IMR-90 (cell line): ENCODE measurements at regions not wholly inside any gene's neighbourhood (a gene's known extent, or its start where the extent isn't known, plus 50 kb on each side); places are given as distances from the start of the nearest gene placed in this dataset.

Experiments used
- ATAC-seq: fragments of 200-7000 bp; cut with Tn5 transposase; 2 replicates; pipeline ENCODE4 v1.9.1; 2020; ENCODE audit warnings: low read depth, mild to moderate bottlenecking, moderate library complexity
- BruUV-seq: library from RNA; stranded (reverse); fragments of 400-500 nt; replicated peaks from 2 replicates; lab custom pipeline; 2021; lab: Mats Ljungman, UMichigan
- CTCF ChIA-PET: fragments of 300-600 bp; formaldehyde crosslinking; extraction: SDS; loops from one replicate; lab custom pipeline; 2021; ENCODE audit warnings: antibody characterized with exemption; lab: Yijun Ruan, JAX
- POLR2A ChIA-PET: fragments of 300-600 bp; sonication (Branson Sonifier 250); formaldehyde crosslinking; loops from one replicate; lab custom pipeline; 2022; ENCODE audit warnings: antibody characterized with exemption; ENCODE audit not compliant: unreplicated experiment; lab: Charles Lee
- DNase-seq: peaks from one replicate; pipeline ENCODE4 v3.0.0; 2013
- H2AFZ ChIP-seq: replicated peaks from 2 replicates; pipeline ENCODE3; 2013; ENCODE audit warnings: low read length, mild to moderate bottlenecking; ENCODE audit not compliant: poor library complexity
- H2AK5ac ChIP-seq: 2 replicates; pipeline ENCODE4 v1.6.1; 2013; ENCODE audit warnings: low read depth, low read length, inconsistent platforms
- H2AK9ac ChIP-seq: replicated peaks from 2 replicates; pipeline ENCODE3; 2013; ENCODE audit warnings: mild to moderate bottlenecking, low read depth, low read length, moderate library complexity; ENCODE audit not compliant: poor library complexity
- H2BK120ac ChIP-seq: 2 replicates; pipeline ENCODE4 v1.6.1; 2013; ENCODE audit warnings: low read depth, low read length, inconsistent platforms
- H2BK15ac ChIP-seq: 3 replicates; pipeline ENCODE4 v1.6.1; 2013; ENCODE audit warnings: low read depth, low read length, inconsistent platforms
- H2BK20ac ChIP-seq: 2 replicates; pipeline ENCODE4 v1.6.1; 2013; ENCODE audit warnings: low read depth, mild to moderate bottlenecking, inconsistent platforms, low read length, moderate library complexity
- H2BK5ac ChIP-seq: 2 replicates; pipeline ENCODE4 v1.6.1; 2013; ENCODE audit warnings: mild to moderate bottlenecking, low read depth, low read length, inconsistent platforms; ENCODE audit not compliant: poor library complexity, severe bottlenecking
- H3K14ac ChIP-seq: replicated peaks from 2 replicates; pipeline ENCODE4 v1.6.1; 2013; ENCODE audit warnings: low read depth, low read length, inconsistent platforms
- H3K18ac ChIP-seq: 2 replicates; pipeline ENCODE4 v1.6.1; 2013; ENCODE audit warnings: low read depth, low read length, control low read depth
- H3K23ac ChIP-seq: 2 replicates; pipeline ENCODE4 v1.6.1; 2013; ENCODE audit warnings: low read depth, low read length, inconsistent platforms
- H3K27ac ChIP-seq: 2 replicates; pipeline ENCODE4 v1.5.1; 2013; ENCODE audit warnings: mild to moderate bottlenecking, control low read depth, low read length; ENCODE audit not compliant: insufficient read depth
- H3K27me3 ChIP-seq: 2 replicates; pipeline ENCODE4 v1.6.1; 2013; ENCODE audit warnings: low read length; ENCODE audit not compliant: control insufficient read depth, insufficient read depth
- H3K36me3 ChIP-seq: 2 replicates; pipeline ENCODE4 v1.6.1; 2013; ENCODE audit warnings: low read length, mixed read lengths; ENCODE audit not compliant: control insufficient read depth, insufficient read depth
- H3K4ac ChIP-seq: 2 replicates; pipeline ENCODE4 v1.6.1; 2013; ENCODE audit warnings: low read depth, low read length, inconsistent platforms
- H3K4me1 ChIP-seq: 2 replicates; pipeline ENCODE4 v1.6.1; 2013; ENCODE audit warnings: low read length, mixed read lengths; ENCODE audit not compliant: control insufficient read depth, insufficient read depth
- H3K4me2 ChIP-seq: 2 replicates; pipeline ENCODE4 v1.6.1; 2013; ENCODE audit warnings: low read depth, mild to moderate bottlenecking, control low read depth, low read length, moderate library complexity
- H3K4me3 ChIP-seq: 2 replicates; pipeline ENCODE4 v1.5.1; 2013; ENCODE audit warnings: low read depth, mild to moderate bottlenecking, control low read depth, low read length, moderate library complexity; ENCODE audit not compliant: insufficient read depth
- H3K56ac ChIP-seq: 2 replicates; pipeline ENCODE4 v1.6.1; 2013; ENCODE audit warnings: low read length, inconsistent platforms; ENCODE audit not compliant: insufficient read depth; ENCODE audit errors: extremely low read depth
- H3K79me1 ChIP-seq, 2 experiments: 2 replicates each; pipeline ENCODE4 v1.6.1; 2013; ENCODE audit warnings: low read length in 2 of 2, inconsistent platforms in 1 of 2, low read depth in 1 of 2
- H3K9ac ChIP-seq: 2 replicates; pipeline ENCODE4 v1.6.1; 2013; ENCODE audit warnings: low read depth, low read length, control low read depth
- H3K9me1 ChIP-seq: 2 replicates; pipeline ENCODE4 v1.6.1; 2013; ENCODE audit warnings: low read length, inconsistent platforms; ENCODE audit not compliant: insufficient read depth
- H3K9me3 ChIP-seq: 2 replicates; pipeline ENCODE4 v1.6.1; 2013; ENCODE audit warnings: low read length; ENCODE audit not compliant: control insufficient read depth, insufficient read depth
- H4K20me1 ChIP-seq: 2 replicates; pipeline ENCODE4 v1.6.1; 2013; ENCODE audit warnings: low read length, inconsistent platforms; ENCODE audit not compliant: insufficient read depth
- H4K5ac ChIP-seq: 2 replicates; pipeline ENCODE4 v1.6.1; 2013; ENCODE audit warnings: mild to moderate bottlenecking, low read depth, low read length, control low read depth
- H4K8ac ChIP-seq, 2 experiments: 2 replicates each; pipeline ENCODE4 v1.6.1; 2013; ENCODE audit warnings: low read depth in 2 of 2, low read length in 2 of 2, control low read depth in 1 of 2, inconsistent platforms in 1 of 2
- H4K91ac ChIP-seq: 2 replicates; pipeline ENCODE4 v1.6.1; 2013; ENCODE audit warnings: low read depth, low read length, inconsistent platforms; ENCODE audit not compliant: insufficient read depth
- ELK1 ChIP-seq: fragments of 150-350 bp; IDR thresholded peaks from 2 replicates; pipeline ENCODE4 v1.6.1; 2016; ENCODE audit warnings: low read depth, mild to moderate bottlenecking, low read length, moderate library complexity, borderline replicate concordance
- MAFK ChIP-seq: IDR thresholded peaks from 2 replicates; pipeline ENCODE4 v1.6.1; 2012; ENCODE audit warnings: low read depth, low read length, improper control_type of control experiment
- RFX5 ChIP-seq: IDR thresholded peaks from 2 replicates; pipeline ENCODE4 v1.8.0; 2012; ENCODE audit warnings: low read depth, mild to moderate bottlenecking, low read length, moderate library complexity
- USF2 ChIP-seq: fragments of 150-350 bp; IDR thresholded peaks from 2 replicates; pipeline ENCODE4 v1.6.1; 2017; ENCODE audit warnings: mild to moderate bottlenecking, antibody characterized with exemption, low read length, low read depth
- WGBS, 2 experiments: methylation state at CpG; one replicate each; pipeline versions ENCODE4 v1.1.5 to v1.1.7; 2013; ENCODE audit warnings: missing lambda C conversion rate in 2 of 2; ENCODE audit not compliant: insufficient read length in 1 of 2; ENCODE audit errors: extremely low coverage in 2 of 2; 5-methylcytosine and 5-hydroxymethylcytosine counted together
- dilution Hi-C: fragments of 300-500 bp; cut with HindIII; formaldehyde crosslinking; loops from one replicate; pipeline ENCODE4 v1.14.3; 2018; ENCODE audit warnings: low sequenced_read_pairs; ENCODE audit not compliant: unreplicated experiment
- in situ Hi-C: fragments of 300-500 bp; cut with MboI; formaldehyde crosslinking; loops from 3 replicates; pipeline ENCODE4 v1.14.3; 2019; ENCODE audit warnings: low sequenced_read_pairs, inconsistent platforms, mixed read lengths
- intact Hi-C: fragments of 100-400 bp; cut with micrococcal nuclease; formaldehyde crosslinking; loops from 2 replicates; pipeline ENCODE4 v1.10.0; 2022

GRCh38 chr2:128995086-128995485 is 676.4 kb upstream of the HS6ST1 start:
- H2BK5ac ChIP-seq: no peak overlapping the region
- ChIA-PET POLR2A (no interaction called here), CTCF (interaction anchor here (0.6 kb wide), 2 partner anchors 79 to 537 kb away, joined by 4 read pairs; no protein-coding TSS in a partner anchor)
- no TSS peak for BruUV-seq
- H3K18ac ChIP-seq: no peak overlapping the region
- no peak overlapping the region for H3K27ac ChIP-seq
- dilution Hi-C loops (no loop called here), in situ Hi-C loops (no loop called here), intact Hi-C loops (no loop called here)
- H3K4me1 ChIP-seq: no peaks in the 10 kb centered on the region
- H3K9me3 ChIP-seq: peaks cover 2% of the 10 kb centered on the region
- H4K5ac ChIP-seq: no peak overlapping the region
- no peak overlapping the region for H3K4me2 ChIP-seq
- no peak overlapping the region for H3K9ac ChIP-seq
- no peaks in the 10 kb centered on the region for H4K20me1 ChIP-seq
- no peak overlapping the region for H3K4me3 ChIP-seq
- H3K56ac ChIP-seq: no peak overlapping the region
- no peaks in the 10 kb centered on the region for H3K36me3 ChIP-seq
- no peak for DNase-seq
- H2BK20ac ChIP-seq: no peak overlapping the region
- no peak overlapping the region for H2AK5ac ChIP-seq
- no peak overlapping the region for H2AK9ac ChIP-seq
- H3K14ac ChIP-seq: no peak overlapping the region
- no peaks in the 10 kb centered on the region for H3K9me1 ChIP-seq
- no peak overlapping the region for H3K4ac ChIP-seq
- H3K79me1 ChIP-seq: no peaks in the 10 kb centered on the region
- no peak overlapping the region for H2AFZ ChIP-seq
- no peak for ATAC-seq
- no peaks in the 10 kb centered on the region for H3K27me3 ChIP-seq
- H2BK120ac ChIP-seq: no peak overlapping the region
- no peak overlapping the region for H3K23ac ChIP-seq
- no peak overlapping the region for H2BK15ac ChIP-seq
- no peak overlapping the region for H4K91ac ChIP-seq
- WGBS, 2 experiments: no CpG with 5 or more reads among the region's 4 CpGs
- no peak overlapping the region for H4K8ac ChIP-seq
- TF ChIP-seq USF2 (no peak), RFX5 (no peak), ELK1 (no peak), MAFK (no peak)
